SU-DHL-6 (cell line): ENCODE measurements at regions not wholly inside any gene's neighbourhood (a gene's known extent, or its start where the extent isn't known, plus 50 kb on each side); places are given as distances from the start of the nearest gene placed in this dataset.

ENCODE experiments used
- EZH2phosphoT487 ChIP-seq: fragments of 200-600 bp; sonication (generic), shearing (Covaris generic); conservative IDR thresholded peaks from 2 replicates; pipeline ENCODE4 v1.6.1; 2018; ENCODE audit warnings: mild to moderate bottlenecking, antibody characterized with exemption, low read length, moderate library complexity, mixed read lengths
- TF ChIP-seq, protein P1 (sequence below): fragments of 200-600 bp; sonication (generic); IDR thresholded peaks from one replicate; pipeline ENCODE4 v1.5.1; 2017; ENCODE audit warnings: antibody characterized with exemption, mild to moderate bottlenecking, low read length, moderate library complexity; ENCODE audit not compliant: insufficient read depth, poor library complexity, severe bottlenecking

GRCh38 chr11:15655552-15655951, 540.8 kb downstream of the INSC start:
- TF ChIP-seq, protein P1, sequence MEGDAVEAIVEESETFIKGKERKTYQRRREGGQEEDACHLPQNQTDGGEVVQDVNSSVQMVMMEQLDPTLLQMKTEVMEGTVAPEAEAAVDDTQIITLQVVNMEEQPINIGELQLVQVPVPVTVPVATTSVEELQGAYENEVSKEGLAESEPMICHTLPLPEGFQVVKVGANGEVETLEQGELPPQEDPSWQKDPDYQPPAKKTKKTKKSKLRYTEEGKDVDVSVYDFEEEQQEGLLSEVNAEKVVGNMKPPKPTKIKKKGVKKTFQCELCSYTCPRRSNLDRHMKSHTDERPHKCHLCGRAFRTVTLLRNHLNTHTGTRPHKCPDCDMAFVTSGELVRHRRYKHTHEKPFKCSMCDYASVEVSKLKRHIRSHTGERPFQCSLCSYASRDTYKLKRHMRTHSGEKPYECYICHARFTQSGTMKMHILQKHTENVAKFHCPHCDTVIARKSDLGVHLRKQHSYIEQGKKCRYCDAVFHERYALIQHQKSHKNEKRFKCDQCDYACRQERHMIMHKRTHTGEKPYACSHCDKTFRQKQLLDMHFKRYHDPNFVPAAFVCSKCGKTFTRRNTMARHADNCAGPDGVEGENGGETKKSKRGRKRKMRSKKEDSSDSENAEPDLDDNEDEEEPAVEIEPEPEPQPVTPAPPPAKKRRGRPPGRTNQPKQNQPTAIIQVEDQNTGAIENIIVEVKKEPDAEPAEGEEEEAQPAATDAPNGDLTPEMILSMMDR, result no peak
- TF ChIP-seq EZH2phosphoT487, result no peak
